Spleen (tissue), 7 donors: ENCODE measurements at regions not wholly inside any gene's neighbourhood (a gene's known extent, or its start where the extent isn't known, plus 50 kb on each side); places are given as distances from the start of the nearest gene placed in this dataset.

ENCODE experiments used
- POLR2A ChIP-seq, 3 donors: fragments of 450-650 bp; IDR thresholded peaks; one replicate each; pipeline ENCODE4 v1.5.1; 2017; ENCODE audit warnings: antibody characterized with exemption in 3 of 3, mild to moderate bottlenecking in 1 of 3
- TF ChIP-seq, protein P1 (sequence below), 11 experiments: fragments of 200-600 bp in 7 of 11; fragments of 450-650 bp in 4 of 11; sonication (generic) in 4 of 11; IDR thresholded peaks in 8 of 11; conservative IDR thresholded peaks in 3 of 11; 1 replicate in 7 of 11; 2 replicates in 4 of 11; pipeline versions ENCODE4 v1.4.0 to v1.8.0; 2016 to 2021; ENCODE audit warnings: antibody characterized with exemption in 11 of 11, inconsistent platforms in 4 of 11, mild to moderate bottlenecking in 1 of 11
- donor health status: DM: no; HTN: no; CAD: no; lungs with moderate emphysema.
- donor health status: DM: no; HTN: no; CAD: no.
- donor health status: DM: no; HTN: no; CAD: no.

DNA sequence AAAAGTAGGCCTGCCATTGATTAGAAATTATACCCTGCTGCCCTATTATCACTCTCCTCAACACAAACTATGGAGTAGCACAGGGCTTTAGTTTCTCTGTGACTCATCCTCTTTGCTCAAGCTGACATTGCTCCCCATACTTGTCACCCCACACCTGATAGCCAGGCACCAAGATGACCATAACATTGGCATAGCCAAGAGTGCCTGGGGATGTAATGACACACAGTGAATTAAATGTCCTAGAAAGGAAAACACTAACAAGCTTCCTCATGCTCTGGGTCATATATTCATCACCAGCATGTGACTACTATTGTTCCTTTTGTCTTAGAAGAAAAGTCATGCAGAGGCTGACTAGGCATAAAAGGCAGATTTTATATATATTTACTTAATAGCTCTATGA, 137.8 kb upstream of the RND3 start:
- TF ChIP-seq, protein P1, sequence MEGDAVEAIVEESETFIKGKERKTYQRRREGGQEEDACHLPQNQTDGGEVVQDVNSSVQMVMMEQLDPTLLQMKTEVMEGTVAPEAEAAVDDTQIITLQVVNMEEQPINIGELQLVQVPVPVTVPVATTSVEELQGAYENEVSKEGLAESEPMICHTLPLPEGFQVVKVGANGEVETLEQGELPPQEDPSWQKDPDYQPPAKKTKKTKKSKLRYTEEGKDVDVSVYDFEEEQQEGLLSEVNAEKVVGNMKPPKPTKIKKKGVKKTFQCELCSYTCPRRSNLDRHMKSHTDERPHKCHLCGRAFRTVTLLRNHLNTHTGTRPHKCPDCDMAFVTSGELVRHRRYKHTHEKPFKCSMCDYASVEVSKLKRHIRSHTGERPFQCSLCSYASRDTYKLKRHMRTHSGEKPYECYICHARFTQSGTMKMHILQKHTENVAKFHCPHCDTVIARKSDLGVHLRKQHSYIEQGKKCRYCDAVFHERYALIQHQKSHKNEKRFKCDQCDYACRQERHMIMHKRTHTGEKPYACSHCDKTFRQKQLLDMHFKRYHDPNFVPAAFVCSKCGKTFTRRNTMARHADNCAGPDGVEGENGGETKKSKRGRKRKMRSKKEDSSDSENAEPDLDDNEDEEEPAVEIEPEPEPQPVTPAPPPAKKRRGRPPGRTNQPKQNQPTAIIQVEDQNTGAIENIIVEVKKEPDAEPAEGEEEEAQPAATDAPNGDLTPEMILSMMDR (IDR thresholded peaks at IDR 0.05 in 8 of 11, conservative IDR thresholded peaks at IDR 0.05 in 3 of 11), result no peak
- TF ChIP-seq POLR2A (IDR thresholded peaks at IDR 0.05), result no peak
